Activated T-cell treated with anti-CD3 and anti-CD28 coated beads, Interleukin-2, amount 50 U/mL, for 48 hours (primary cell): ENCODE measurements at regions not wholly inside any gene's neighbourhood (a gene's known extent, or its start where the extent isn't known, plus 50 kb on each side); places are given as distances from the start of the nearest gene placed in this dataset.

Source experiments
- DNase-seq, 2 experiments: peaks; one replicate each; pipeline ENCODE4 v3.0.0-alpha.2; 2020

DNA sequence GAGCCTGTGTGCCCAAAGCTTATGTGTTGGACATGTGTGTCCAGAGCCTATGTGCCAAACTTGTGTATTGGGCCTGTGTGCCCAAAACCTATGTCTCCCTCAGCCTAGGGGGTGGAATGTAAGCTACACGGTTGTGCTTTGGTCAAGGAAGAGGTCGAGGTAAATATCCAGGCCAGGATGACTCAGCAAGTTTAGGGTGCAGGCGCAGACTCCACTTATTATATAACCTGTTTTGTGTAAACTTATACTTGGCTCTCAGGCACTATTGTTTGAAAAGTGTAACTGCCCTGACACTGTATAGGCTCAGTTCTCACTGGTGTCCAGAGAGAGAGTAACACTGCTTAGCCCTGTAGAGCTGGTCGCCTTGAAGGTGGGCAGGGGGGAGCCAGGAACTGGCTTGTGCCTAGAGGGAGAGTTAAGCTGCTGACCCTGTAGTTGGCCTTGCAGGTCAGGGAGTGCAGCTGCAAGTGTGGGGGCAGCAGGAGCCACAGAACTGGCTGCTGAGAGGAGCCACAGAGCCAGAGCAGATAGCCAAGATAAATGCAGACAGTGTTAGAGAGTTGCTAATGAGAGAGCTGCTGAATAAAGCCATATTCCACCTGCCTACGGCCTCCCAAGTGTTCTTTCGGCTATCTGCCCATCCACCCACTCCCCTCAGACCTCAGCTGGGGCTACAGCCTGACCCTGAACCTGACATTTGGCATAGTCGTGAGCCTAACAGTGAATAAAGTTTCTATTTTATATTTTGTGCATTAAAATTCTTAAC lies 517.2 kb upstream of the SLITRK1 start:
- DNase-seq: no peak

DNA sequence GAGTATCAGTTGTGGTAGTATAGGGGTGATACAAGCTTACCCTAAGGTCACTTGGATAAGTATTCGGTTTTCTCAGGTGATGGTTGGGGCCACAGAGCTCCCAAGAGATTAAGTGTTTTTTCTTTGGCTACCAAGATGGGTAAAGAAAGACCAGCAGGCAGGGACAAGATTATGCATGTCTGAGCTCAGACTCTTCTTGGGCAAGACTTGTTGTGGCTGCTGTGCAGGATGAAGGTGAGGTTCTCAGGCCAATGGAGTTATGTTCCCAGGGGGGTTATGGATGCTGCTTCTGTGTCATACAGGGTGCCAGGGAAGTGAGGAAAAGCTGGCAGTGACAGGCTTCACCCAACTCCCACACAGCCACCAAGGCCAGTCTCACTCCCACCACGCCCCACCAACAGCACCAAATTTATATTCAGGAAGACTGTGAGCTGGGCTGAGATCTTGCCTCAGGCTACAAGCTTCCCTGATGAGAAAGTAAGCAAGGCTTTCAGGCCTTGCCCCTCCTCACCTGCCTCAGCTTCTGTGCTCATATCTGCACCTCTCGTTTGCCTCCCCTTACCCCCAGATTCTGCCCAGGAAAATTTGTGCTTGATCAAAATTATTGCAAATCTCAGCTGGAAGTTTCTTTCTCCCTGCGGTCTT lies 511.8 kb upstream of the SLITRK1 start:
- DNase-seq: no peak

DNA sequence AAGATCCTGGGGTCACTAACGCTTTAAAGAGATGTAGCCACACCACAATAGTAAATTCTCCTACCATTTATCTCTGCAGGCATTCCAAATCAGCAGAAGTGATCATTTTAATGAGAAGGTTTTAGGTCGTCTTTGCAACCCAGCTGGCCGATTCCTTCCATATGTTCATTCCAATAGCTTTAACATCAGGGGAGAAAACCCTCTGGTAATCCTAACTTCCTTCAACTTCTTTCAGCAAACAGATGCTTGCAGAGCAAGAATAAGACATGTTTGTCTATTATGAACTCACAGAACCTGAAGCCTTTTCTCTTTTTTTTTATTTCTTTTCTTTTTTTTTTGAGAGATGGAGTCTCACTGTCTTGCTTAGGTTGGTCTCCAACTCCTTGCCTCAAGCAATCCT lies 498.6 kb upstream of the SLITRK1 start:
- DNase-seq: no peak

DNA sequence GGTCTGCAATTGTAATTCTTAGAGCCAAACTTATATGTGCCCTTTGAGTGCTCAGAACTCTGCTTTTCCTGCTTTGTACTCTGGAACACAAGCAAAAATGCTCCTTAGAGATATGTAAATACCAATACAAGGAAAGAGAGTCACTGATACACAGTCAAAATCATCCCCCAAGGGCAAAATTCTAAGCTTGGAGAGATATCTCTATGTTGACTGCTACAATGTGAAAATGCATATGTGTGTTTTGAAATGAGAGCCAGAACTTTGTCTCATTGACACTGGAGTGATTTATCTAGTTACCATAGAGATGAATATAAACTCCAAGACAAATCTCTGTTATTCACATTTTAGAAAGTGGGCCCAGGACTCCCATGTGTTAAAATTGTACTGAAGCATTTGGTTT lies 494.8 kb upstream of the SLITRK1 start:
- DNase-seq: no peak

DNA sequence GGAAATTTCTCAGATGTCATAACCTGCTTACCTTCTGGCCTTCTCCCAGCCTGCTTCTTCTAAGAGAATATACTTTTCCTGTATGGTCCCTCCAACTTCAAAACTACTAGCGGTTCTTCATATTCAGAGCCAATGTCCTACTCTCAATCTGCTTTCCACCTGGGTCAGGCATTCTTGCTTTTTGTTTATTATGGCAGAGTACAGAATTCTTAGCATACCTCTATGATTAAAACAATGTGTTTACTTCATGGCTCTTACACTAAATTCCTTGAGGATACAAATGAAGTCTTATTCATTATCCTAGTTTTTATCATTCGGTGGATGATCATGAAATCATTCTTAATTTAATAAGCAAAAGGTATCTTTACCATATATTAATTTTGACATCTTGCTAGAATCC lies 484.2 kb upstream of the SLITRK1 start:
- no peak for DNase-seq

DNA sequence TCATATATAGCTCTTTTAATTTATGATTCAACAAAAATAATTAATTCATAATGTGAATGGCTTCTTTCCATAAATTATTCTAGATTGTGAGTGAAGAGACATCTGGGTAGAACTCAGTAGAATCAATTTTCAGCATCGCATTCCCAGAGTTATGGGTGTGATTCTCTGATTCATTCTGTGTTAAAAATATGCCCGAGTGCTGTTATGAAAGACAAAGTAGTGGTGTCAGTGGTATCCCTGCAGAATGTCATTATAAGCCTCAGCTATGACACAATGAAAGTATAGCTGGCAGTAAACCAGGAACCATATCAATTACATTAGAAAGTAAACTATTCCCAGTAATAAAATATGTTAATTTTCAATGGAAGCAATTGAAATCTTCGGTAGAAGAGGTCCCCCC lies 480.5 kb upstream of the SLITRK1 start:
- no peak for DNase-seq

DNA sequence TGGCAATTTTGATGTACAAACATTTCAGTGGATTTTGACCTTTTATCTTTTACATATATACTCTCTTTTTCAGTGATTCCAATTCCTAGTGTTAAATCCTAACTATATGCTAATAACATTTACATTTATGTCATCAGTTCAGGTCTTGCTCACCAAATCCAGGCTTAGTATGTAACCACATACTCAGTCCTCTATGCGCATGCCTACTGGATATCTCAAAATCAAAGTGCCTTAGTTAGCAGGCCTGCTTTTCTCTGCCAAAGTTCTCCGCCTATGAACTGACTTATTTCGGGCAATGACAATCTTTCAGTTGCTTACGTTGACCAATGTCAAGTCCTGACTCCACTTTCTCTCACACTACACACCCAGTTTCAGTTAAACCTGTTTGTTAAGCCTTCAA lies 478.5 kb upstream of the SLITRK1 start:
- DNase-seq: no peak

DNA sequence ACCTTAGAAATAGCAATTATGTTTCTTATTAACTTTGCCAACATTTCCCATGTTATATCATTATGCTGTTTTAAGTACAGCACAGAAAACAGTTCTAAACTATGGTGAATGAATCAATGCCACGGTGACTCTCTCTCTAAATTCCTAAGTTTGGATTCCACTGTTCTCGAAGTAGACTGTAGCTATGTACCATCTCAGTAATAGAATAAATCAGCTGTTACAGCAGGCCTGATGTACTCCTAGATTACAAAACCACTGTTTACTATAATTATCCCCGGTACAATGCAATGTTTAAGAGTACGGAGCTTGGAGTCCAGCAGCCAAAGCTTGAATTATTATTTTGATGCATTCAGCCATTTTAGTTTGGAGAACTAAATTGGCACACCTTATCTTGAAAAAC lies 476.3 kb upstream of the SLITRK1 start:
- no peak for DNase-seq

DNA sequence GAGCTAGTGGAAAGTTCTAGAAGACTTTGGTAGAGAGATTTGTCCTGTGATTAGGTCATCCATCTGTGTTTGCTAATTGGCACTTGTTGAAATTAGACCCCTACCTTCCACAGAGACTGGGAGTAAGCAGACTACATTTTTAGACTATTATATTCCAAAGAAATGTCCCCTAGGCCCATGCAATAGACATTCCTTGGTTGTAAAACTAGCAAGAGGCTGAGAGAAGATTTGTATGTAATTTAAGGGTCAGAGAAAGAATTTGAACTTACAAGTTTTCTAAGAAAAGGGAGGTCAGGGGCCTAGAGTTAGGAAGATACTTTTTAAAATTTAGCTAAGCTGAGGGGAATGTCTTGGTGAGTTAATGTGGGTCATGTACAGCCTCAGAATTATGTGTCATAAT lies 470.7 kb upstream of the SLITRK1 start:
- DNase-seq: no peak

DNA sequence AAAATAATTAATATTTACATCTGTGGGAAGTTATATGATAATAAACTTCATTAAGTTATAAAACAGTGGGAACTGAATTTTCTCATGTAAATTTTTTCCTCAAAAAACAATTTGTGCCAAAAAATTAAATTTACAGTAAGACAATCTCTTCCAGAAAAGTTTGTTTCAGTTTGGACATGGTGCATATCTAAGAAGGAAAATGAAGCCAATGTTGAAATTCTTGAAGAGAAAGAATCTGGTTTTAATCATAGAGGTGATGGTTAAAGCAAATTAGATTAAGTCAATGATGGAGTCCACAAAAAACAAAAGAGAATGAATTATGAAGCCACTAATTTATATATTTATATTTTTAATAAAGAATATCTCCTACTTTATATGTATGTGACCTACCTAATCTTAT lies 457.2 kb upstream of the SLITRK1 start:
- DNase-seq: no peak

DNA sequence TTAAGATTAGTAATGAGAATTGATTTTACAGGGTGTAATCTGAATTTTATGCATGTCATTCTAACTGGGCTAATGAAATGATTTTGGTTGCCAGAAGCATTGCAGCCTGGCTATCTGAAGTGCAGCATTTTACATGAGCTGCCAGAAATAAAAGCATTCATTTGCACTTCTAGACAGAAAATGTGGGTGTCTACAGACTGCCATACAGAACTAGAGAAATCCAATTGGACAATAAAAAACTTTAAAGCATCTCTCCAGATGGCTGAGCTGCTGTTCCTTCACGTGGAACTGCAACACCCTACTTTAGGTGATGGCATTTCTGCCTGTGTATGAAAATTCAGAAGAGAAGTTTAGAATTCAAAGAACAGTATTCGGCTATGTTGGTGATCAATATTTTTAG lies 450.1 kb upstream of the SLITRK1 start:
- no peak for DNase-seq

DNA sequence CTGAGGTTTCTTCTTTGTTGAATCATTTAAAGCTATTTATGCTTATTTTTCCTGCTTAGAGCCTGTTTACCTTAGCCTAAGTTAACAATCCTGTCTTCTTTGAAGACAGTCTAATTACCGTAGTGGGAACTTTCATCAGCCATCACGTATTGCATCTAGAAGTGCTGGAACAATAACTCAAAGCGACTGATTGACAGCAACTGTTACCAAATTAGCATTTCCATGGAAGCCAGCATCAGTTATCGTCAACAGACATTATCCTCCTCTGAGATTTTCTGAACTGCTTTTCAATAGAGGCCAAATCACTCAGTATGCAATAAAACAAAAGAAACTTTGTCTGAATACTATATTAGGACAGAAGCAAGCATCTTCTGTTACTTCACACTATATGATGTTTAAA lies 433.3 kb upstream of the SLITRK1 start:
- no peak for DNase-seq

DNA sequence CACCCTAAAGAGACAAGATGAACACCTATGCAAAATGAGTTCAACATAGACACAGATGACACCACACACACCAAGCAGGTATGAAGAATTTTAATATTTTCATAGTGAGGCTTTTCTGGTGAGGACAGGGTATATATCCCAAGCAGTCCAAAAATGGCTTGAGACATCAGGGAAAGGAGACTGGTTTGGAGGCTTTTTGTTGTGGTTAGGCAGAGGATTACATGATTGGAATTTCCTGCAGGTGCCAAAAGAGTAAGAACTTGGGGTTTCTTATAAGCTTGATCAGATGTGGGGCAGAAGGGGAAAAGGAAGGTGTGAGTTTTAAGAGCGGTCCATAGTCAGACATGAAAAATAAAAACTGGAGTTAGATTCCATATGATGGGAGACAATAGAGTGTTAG lies 420.8 kb upstream of the SLITRK1 start:
- DNase-seq: no peak

DNA sequence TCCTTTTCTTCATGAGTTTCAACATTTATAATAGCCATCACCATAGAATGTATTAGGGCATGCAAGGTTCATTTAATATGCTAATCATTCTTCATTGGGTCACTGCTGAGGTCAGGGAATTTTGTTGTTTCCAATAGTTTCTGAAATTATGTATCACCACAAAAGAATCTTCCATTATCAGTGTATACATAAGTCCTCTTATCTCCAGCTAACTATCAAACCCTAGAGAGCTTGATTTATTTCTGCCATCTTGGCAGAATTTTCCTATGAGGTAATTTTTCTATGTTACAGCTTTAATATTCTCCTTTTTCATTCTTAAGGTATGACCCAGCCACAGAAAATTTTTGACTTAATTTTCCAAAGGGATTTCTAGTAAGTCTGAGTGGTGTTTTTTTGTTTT lies 415.0 kb upstream of the SLITRK1 start:
- no peak for DNase-seq

DNA sequence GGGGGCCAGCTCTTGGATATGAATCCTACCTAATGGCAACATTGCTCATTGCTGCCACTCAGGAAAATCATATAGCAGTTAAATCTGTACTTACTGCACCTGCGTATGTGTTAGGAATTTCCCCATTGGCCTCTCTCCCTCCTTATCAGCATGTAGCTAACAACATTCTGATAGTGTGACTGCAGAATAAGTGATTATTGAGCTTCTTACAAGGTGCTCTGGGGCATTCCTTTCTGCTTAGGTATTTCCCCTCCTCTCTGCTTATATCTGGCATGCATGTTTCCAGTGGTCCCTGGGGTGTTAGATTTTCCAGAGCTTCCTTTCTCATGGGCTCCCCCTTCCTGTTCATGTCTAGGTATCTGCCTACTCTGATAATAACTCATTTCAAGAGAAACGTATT lies 414.1 kb upstream of the SLITRK1 start:
- no peak for DNase-seq

DNA sequence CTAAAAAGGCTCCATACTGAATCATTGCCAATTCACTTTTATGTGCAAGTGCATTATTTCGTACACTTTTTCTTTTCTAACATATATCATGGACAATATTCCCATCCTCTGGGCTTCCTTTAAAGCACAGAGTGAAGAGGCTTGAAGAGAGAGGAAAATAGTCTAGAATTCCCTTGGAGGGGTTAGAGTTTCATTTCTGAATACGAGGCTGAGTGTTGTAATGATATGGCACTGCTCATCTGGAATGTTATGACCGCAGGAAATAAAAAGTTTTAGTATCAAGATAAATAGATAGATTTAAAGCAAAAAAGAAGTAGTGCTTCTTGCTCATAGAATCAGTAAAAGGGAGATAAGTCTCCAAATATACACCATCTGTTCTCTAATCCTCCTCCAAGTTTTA lies 412.3 kb upstream of the SLITRK1 start:
- no peak for DNase-seq

DNA sequence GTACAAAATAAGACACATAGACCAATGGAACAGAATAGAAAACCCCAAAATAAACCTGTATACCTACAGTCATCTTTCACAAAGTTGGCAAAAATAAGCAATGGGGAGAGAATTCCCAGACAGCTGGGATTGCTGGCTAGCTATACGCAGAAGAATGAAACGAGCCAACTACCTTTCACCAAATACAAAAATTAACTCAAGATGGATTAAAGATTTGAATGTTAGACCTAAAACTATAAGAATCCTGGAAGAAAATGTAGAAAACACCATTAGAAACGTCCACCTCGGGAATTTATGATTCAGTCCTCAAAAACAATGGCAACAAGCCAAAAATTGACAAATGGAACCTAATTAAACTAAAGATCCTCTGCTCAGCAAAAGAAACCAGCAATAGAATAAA lies 408.1 kb upstream of the SLITRK1 start:
- DNase-seq: no peak

DNA sequence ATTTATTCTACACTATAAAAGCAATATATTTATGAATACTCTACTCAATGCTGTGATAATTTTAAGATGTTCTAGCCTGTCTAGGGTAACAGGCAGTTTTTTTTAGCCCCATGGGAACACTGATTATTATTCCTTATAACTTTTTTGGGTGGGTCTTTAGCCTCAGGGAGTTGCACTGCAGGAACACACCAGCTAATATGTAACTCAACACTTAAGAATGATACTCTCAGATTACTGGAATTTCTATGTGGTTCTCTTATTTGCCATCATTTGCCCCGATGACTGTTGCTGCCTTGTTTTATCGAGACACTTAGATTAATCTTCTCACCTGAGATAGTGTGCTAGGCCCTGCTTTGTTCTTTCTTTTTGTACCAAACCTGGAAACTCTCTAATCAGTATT lies 396.9 kb upstream of the SLITRK1 start:
- no peak for DNase-seq

DNA sequence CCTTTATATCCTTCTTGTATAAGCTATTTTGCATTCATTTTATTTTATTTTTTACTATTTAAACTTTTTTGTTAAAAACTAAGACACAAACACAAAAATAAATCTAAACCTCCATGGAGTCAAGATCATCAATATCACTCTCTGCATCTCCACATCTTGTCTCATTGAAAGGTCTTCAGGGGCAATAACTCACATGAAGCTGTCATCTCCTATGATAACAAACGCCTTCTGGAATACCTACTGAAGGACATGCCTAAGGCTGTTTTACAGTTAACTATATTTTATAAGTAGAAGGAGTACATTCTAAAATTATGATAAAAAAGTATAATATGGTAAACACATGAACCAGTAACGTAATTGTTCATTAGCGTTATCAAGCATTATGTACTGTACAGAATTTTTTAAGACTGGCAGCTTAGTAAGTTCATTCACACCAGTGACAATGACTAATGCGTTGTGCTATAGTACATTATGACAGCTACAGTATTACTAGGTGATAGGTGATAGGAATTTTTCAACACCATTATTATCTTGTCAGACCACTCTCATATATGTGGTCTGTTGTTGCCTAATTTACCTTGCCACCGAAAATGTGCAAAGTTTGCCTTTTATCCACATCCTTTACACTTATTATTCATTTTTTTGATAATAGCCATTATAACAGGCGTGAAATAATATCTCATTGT lies 390.7 kb upstream of the SLITRK1 start:
- DNase-seq: no peak

DNA sequence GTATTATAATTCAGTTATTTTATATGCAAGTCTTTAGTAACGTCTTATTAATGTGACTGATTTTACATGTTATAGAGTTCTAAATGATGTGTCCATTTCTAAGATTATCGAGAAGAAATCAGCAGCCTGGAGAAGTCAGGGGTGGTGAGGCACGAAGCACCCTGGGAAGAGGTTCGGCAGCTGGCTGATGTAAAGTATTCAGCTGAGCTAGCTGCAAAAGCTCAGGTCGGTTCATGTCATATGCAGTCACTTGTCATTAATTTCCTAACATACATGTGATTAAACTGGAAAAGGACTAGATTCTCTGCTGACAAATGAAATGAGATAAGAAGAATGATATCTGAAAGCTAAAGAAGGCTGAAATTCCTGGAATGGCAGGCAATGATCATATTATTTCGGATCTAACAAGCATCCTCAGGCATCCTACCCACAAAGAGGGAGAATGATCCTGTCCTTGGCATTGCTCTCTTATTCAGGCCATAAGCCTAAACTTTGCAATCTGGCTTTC lies 383.0 kb upstream of the SLITRK1 start:
- no peak for DNase-seq

DNA sequence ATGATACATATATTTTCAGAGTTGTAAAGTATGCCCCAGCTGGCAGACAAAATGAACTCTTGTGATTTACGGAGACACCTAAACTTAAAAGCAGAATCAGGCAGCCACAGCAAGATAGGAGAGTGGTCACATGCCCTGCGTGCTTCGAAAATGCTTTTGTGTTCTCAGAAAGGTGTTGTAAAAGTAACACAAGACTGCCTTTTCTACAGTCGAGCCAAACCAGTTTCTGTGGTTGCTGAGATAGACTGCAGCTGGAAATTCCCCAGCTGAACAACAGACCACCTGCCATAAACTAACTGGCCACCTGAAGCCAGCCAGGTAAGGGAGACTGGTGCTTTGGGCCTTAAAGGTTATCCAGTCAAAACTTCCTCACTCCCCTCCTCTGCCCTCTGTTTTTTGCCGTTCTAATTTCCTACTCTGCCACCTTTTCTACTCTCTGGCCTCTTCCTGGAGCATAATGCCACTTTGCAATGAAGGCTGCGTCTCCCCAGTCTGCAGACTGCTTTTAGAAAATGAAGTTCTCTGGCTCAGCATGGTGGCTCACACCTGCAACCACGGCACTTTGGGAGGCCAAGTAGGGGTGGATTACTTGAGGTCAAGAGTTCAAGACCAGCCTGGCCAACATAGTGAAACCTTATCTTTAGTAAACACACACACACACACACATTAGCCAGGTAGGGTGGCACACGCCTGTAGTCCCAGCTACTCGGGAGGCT lies 381.2 kb upstream of the SLITRK1 start:
- DNase-seq: no peak

DNA sequence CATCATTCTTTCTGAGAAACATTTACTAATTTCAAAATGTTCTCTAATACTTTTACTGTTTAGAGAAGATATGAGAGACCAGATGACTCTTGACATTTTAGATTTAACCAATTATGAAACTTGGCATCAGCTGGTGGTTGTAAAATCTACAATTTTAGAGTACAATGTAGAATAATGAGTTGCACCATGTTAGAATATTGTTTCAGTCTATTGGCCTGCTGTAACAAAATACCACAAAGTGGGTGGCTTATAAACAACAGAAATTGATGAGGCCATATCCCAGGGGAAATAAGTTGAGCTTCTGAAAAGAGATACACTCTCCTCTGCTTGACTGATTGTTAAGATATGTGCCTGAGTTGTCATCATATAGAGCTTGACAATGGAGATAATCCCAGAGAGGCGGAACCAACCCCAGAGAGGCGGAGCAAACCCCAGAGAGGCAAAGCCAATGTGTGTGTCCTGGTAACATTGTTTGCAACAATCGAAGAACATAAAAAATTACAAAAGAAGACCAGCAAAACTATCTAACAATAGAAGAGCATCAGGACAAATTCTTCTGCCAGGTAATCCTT lies 373.0 kb upstream of the SLITRK1 start:
- DNase-seq: no peak

DNA sequence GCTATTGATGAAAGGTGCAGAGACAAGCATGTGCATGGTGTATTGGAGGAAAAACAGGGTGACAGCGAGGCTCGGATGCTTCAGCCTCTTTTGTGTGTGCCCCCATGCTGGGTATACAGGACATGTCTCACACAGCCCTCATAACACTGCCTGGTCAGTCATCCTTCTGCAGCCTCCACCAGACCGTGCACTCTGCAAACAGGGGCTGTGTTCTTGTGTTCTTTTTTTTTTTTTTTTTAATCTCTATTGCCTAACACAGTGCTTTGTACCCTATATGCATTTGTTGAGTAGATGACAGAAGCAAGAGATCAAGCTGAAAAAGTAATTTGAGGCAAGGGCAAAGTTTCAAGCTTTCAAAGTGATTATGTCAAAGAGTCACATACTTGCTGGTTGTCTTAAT lies 367.2 kb upstream of the SLITRK1 start:
- DNase-seq: no peak
